Left cardiac atrium (tissue), 4 donors: ENCODE measurements at regions not wholly inside any gene's neighbourhood (a gene's known extent, or its start where the extent isn't known, plus 50 kb on each side); places are given as distances from the start of the nearest gene placed in this dataset.
A peak's percentile ranks its signal among the peaks of the same experiment; 100 is the strongest.

Source experiments
- ATAC-seq, 2 donors: fragments of 200-7000 bp; cut with Tn5 transposase; one replicate each; pipeline ENCODE4 v1.9.1; 2020; ENCODE audit warnings: mild to moderate bottlenecking in 2 of 2, moderate library complexity in 2 of 2
- DNase-seq: peaks from one replicate; pipeline ENCODE4 v3.0.0-alpha.2; 2020
- intact Hi-C, 2 donors: fragments of 100-400 bp; cut with DNase I; formaldehyde crosslinking; loops; one replicate each; pipeline versions ENCODE4 v1.14.1 to v1.15.1; 2022 to 2023
- donor health status: DM: no; HTN: yes; CAD: no.
- donor health status: DM: no; HTN: yes; CAD: no; lungs with severe emphysema.
- donor health status: DM: yes; HTN: yes; CAD: no.
- donor health status: Dilated cardiomyopathy.

DNA sequence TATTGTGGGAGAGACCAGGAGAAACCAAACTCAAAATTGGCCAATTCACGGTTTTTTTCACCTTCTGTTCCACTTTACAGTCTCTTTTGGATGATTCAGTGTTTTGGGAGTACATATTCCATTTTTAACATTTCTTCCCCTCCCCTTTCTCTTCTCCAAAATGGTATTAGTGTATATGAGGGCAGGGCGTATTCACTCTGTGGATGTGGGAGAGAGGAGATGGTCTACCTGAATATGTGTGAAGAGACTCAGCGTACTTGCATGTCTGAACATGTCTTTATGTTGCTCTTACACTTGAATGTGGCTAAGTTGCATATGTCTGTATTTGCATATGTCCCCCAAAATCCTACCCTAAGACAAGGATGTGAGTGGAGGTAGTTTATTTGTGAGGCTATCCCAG lies 291.0 kb upstream of the PPP2R3A start:
- no peak for DNase-seq
- intact Hi-C loops, result no loop called here
- ATAC-seq, result no peak

DNA sequence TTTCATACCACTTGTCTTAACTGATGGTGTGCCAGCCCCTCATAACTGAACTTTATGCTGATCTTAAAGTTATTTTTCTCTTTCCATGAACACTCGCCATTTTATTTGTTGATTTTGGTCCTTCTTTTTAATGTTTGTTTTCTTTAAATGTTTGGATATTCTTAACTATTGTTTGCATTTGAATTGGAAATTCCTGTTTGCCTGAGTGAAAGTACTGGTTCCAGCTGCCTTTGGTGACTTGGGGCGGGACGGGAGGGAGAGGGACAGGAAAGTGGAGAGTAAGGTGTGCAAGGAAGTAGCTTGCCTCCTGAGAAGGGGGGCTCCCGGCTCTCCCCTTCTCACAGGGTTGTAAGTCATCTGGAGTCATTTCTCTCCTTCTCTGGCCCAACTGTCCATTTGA lies 287.1 kb upstream of the PPP2R3A start:
- DNase-seq, result no peak
- ATAC-seq, result no peak
- intact Hi-C loops, result no loop called here

DNA sequence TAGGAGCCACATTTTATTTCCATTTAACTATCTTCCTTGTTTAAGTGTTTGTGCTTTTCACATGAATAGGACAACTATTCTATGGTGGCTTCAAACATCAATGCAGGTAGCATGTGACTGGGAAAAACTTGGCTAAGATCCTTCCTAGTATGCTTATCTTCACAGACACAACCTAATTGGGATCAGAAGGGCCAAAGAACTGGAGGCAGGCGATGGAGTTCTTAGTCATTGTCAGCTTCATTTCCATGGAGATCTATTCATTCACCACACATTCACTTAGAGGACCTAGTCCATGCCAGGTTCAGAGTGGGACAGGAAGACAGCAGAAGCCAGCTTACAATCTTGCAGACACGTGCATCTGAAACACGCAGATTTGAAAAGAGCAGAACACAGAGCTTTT lies 277.5 kb upstream of the PPP2R3A start:
- DNase-seq, result no peak
- no peak for ATAC-seq
- intact Hi-C loops, result no loop called here

DNA sequence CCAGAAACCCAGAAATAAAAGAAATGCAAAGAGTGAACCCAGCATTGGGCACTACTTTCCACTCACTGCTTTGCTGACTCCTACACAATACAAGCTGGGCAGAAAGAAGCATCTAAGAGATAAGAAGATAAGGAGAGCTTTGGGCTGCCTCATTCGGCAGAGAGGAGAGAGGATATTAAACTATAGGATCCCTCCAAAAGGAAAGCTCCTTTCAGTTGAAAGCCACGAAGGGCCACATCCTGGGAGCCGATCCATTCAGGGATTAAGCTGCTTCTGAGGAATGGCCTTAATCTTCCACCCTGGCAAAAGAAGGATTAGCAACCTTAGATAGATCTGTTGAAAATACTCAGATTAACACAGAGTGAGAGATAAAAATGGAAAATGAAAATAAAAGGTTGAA lies 274.9 kb upstream of the PPP2R3A start:
- intact Hi-C loops, result no loop called here
- ATAC-seq (no peak), DNase-seq (no peak)

DNA sequence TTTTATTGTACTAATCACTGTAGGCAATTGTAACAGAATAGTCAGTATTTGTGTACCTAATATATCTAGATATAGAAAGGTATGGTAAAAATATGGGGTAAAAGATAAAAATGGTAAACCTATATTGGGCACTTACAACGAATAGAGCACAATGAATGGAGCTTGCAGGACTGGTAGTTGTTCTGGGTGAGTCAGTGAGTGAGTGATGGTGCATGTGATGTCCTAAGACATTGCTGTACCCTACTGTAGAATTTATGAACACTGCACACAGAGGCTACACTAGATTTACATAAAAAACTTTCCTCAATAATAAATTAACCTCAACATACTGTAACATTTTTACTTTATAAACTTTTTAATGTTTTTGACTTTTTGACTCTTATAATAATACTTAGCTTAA lies 274.3 kb upstream of the PPP2R3A start:
- ATAC-seq (no peak), DNase-seq (no peak)
- intact Hi-C loops, result no loop called here

DNA sequence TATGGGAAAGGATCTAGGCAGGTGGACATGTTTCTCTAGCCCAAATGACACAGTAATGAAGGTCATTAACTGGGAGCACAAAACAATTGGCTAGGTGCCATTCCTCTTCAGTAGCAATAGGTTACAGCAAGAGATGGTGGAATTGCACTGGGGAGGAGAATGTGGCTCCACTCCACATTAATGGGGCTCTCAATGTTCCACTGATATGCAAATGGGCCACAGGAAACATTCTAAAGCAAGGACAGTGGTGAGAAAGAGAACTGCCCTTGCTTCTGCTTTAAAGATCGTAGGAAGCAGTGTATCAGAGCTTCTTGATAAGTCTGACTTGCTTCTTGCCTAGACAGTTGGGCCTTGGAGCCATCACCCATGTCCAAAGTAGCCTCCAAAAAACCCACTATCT lies 271.4 kb upstream of the PPP2R3A start:
- ATAC-seq (no peak), DNase-seq (no peak)
- intact Hi-C loops, result no loop called here

DNA sequence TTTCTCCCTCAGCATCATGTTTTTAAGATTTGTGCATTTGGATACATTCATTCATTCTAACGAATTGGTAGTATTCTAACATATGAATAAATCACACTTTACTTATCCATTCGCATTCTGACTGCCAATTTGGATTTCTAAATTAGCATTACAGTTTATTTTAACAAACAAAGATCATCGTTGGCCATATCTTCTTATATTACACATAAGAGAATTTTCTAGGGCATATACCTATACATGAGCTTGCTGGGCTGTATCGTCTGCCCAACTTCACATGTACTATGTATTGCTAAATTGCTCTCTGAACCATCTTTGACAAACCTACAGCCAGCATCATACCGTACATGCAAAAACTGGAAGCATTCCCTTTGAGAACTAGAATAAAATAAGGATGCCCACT lies 265.8 kb upstream of the PPP2R3A start:
- intact Hi-C loops, result no loop called here
- ATAC-seq (no peak), DNase-seq (no peak)

DNA sequence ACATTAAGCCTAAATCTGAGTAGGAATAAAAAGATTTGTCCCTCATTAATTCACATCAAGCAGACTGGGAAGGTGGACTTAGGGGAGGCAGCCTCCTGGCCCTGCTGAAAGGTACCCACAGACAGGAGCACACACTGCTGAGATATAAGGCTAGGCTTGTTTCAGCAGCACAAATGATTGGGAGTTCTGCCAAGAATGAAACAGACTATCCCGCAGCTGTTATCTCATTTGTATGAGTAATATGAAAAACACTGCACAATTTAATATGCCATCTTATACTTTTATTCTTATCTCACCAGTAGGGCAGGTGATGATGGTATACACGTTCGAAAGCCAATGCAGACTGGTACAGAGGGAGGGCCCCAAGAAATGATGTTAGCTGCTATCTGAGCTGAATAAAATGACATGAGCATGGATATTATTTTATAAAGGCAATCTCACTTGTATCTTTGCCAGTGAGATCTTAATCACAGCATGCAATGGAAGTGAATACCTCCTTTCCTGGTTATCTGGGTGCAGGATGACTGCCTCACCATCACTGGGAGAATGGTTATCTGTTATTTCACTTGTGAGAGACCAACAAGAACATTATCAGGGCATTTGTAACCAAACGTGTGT lies 258.7 kb upstream of the PPP2R3A start:
- peak in 1 of 2 donors; percentile 71 for ATAC-seq
- intact Hi-C loops, result no loop called here

DNA sequence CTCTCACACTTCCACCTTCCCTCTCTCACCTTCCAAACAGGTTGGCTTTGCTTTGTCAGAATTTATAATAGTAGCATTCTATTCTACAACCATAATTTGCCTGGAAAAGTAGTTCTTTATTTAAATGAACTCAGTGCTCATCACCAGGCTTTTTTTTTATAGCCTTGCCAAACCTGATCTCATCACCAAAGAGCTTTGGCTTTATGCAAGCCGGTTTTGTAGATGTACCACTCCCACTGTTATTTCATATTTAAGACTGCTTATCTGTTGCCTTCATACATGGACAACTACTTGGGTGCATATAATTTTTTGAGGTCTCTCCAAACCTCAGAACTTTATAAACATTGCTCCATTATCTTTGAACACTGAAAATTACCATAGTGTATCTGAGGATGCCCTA lies 246.1 kb upstream of the PPP2R3A start:
- DNase-seq, result no peak
- intact Hi-C loops, result no loop called here

More for the DNA sequence above, 258.7 kb upstream of the PPP2R3A start:
- no peak for DNase-seq

DNA sequence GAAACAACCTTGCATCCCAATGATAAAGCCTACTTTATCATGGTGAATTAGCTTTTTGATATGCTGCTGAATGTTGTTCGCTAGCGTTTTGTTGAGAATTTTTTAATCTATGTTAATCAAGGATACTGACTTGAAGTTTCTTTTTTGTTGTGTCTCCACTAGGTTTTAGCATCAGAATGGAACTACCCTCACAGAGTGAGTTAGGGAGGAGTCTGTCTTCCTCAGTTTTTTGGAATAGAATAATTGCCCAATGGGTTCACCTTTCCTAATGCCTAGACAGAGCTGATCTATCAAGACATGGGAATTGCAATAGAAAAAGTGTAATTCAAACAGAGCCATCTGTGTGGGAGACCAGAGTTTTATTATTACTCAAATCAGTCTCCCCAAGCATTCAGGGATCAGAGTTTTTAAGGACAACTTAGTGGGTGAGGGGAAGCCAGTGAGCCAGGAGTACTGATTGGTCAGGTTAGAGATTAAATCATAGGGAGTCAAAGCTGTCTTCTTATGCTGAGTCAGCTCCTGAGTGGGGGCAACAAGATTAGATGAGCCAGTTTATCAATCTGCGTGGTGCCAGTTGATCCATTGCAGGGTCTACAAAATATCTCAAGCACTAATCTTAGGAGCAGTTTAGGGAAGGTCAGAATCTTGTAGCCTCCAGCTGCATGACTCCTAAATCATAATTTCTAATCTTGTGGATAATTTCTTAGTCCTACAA lies 237.4 kb upstream of the PPP2R3A start:
- DNase-seq (no peak), ATAC-seq (no peak)
- intact Hi-C loops, result no loop called here

More for the DNA sequence above, 246.1 kb upstream of the PPP2R3A start:
- no peak for ATAC-seq

DNA sequence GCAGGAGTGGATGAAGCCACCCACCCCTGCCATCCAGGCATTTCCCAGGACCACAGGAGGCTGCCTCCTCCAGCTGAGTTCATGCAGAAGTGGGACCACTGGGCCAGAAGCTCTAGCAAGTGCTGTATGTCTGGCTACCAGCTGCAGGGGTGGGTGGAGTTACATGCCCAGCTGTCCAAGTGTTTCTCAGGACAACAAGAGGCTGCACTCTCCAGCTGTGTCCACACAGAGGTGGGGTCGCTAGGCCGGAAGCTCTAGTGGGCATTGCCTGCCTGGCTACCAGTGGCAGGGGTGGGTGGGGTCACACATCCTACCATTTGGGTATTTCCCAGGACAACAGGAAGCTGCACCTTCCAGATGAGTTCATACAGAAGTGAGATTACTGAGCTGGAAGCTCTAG lies 234.0 kb upstream of the PPP2R3A start:
- DNase-seq, result no peak
- intact Hi-C loops, result no loop called here
- no peak for ATAC-seq

DNA sequence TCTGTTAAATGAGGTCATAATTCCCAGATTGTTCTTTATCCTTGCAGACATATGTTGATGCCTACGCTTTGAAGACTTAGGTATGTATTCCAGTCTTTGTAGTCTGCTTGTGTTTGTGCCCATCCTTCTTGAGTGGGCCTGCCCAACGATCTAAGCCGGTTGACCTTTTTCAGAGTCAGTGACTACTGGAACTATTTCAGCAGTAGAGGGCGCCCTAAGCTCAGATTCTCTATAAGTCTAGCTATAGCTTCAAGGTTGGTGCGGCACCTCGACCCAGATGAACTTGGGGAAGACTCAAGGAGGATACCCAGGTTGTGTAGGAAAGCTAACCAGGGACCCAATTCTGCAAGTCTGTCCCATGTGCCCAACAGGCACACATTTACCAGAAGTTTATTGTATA lies 228.8 kb upstream of the PPP2R3A start:
- ATAC-seq (no peak), DNase-seq (no peak)
- intact Hi-C loops, result no loop called here

DNA sequence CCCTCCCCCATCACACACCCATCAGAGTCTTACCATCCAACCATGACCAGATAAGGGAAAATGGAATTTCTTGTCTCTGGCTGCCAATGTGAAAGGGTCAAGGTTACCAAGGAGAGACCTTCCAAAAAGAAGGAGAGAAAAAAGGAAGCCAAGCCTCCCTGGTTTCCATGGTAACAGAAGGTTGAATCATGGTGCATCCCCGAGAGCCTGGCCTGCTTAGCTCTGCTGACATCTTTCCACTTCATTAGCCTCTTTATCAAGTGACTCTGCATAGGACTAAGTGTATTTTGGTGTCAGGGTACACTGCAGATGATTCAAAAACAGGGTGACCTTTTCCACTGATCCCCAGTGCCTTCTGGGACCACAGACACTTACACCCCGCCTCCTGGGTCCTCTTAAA lies 225.7 kb upstream of the PPP2R3A start:
- no peak for ATAC-seq
- DNase-seq, result no peak
- intact Hi-C loops, result no loop called here

DNA sequence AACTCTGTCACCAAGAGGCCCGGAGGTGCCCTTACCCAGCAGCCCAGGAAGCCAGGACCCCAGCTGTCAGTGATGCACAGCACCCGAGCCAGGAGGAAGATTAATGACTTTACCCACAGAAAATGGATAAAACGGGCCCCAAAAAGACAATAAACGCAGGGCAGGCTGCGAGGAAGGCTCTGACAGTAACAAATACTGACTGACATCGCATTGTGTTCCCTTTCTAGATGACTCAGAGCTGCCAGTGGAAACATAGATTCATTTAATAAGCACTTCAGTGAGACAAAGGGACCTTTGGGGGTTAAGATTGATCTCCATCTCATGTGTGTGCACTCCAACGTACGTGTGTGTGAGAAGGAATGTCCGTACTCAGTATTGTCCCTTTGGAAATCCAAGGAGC lies 225.3 kb upstream of the PPP2R3A start:
- intact Hi-C loops, result no loop called here
- no peak for DNase-seq
- ATAC-seq, result no peak

DNA sequence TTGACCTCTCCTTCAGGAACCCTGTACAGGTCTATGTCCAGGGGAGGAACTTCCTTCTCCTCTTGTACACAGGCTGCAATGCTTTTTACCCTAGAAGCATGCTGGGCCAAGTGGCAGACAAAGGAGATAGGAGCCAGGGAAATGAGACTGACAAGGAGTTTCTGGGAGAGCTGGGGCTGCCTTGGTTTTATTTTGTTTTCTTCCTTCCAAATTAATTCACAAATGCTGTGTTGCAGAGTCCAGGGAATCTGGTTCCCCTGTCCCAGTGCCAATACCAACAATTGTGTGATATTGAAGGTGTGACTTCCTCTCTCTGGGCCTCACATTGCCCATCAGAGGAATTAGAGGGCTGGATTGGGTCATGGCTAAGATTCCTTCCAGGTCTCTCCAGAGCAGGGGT lies 224.8 kb upstream of the PPP2R3A start:
- intact Hi-C loops, result no loop called here
- DNase-seq (no peak), ATAC-seq (no peak)

DNA sequence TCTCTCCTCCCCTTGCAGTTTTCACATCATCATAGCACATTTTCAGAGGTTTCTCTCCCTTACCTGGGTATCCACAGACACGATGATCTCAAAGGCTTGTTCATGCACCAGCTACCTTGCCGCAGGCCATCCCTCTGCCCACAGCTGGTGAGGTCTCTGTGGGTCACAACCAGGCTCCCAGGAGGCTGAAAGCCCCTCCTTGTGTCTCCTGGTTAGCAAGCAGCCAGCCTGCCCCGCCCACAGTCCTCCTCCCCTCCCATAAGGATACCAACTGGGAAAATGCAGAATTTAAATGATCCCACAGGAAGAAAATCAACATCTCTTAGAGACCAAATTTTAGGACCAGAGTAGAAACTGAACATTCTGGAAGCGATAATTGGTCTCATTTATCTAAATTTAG lies 213.5 kb upstream of the PPP2R3A start:
- intact Hi-C loops, result no loop called here
- ATAC-seq (no peak), DNase-seq (no peak)

DNA sequence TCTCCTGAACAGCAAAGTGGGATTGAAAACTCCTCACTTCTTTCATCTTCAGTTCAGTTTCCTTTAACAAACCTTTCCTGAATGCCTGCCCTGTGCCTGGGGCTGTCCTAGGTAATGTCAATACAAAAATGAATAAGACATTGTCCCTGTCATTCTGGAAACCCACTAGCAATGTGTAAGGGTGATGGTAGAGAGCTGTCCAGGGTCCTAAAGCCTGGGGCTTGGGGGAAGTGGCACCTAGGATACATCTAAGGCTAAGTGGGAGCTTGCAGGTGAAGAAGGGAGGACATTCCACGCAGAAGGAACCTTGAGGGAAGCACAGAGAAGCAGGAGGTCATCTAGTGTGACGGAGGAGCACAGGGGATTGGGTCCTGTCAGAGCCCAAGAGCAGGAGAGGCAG lies 212.7 kb upstream of the PPP2R3A start:
- ATAC-seq, result no peak
- intact Hi-C loops, result no loop called here
- DNase-seq, result no peak

DNA sequence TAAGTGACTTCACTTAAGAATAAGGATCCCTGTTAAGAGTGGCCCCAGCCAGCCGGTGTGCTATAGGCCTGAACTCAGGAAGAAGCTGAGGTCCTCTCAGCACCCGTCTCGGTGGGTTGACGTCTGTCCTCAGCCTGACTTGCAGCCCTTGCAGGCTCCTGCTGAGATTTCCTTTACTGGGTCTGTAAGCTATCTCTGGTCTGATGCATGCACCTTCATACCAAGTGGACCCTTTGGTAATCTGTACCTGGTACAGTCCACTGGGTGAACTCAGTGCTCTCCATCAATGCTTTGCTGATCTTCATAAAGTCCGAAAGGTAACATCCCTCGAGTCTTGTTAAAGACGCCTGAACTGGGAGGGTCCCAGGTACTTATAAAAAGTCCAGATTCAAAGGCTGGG lies 212.0 kb upstream of the PPP2R3A start:
- intact Hi-C loops, result no loop called here
- ATAC-seq, result no peak
- DNase-seq, result no peak

DNA sequence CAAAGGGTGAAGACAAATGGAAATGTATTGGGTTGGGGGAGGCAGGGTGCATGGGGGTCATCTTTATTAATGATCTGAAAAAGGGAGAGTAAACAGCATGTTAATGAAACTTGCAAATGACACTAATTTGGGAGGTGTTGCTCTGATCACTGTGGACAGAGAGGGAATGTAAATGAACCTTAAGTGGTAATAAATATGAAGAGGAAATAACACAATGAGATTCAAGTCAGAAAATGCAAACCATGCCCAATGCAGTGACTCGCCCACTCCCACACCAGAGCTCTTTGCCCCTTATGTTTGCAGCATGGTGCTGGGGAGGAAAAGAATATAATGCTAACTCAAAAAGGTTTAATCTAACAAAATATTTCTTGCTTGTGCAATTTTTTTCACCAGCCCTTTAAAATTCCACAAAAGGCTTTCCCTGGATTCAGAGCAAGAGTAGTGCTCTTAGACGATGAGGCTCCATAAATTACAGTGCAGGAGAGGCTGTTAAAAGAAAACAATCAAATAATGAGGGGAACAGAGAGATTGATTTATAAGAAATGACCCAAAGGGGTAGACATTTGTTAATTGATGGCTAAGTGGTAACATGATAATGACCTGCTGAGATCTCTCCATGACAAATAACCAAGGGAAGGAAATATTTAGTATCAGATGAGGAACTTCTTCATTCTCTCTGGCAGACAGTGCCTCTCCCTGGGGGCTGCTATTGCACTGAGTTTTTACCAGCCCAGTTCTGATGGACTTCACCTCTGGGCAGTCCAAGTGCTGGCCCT lies 210.0 kb upstream of the PPP2R3A start:
- no peak for ATAC-seq
- DNase-seq, result no peak
- intact Hi-C loops, result no loop called here

DNA sequence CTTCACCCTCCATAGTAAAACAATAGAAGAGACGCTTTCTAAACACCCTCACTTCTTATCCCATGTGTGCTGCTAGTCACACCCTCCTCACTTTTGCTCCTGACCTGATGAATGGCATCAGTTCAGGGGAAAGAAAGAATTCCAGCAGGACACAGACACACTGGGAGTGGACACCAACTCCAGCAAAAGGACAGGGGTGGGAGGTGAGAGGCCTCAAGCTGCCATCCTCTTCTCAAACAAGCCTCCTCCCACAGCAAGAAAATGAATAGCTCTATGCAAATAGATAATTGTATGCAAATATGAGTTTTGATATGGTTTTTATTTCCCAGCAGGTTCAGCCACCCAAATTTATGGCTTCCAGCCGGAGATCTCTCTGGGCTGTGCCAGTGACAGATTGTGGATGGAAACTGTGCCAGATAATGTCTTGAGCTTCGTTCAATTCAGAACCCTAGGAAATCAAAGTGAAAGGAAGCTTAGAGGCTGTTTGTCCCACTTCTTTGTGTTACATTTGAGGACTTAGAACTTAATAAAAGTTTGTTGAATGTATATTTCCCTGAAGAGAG lies 209.3 kb upstream of the PPP2R3A start:
- ATAC-seq (no peak), DNase-seq (no peak)
- intact Hi-C loops, result no loop called here
